PC-3 (cell line): ENCODE measurements at regions not wholly inside any gene's neighbourhood (a gene's known extent, or its start where the extent isn't known, plus 50 kb on each side); places are given as distances from the start of the nearest gene placed in this dataset.

ENCODE experiments used
- CTCF ChIP-seq: fragments of 300-600 bp; sonication (generic); conservative IDR thresholded peaks from 2 replicates; pipeline ENCODE4 v1.5.1; 2017; ENCODE audit warnings: antibody characterized with exemption, low read depth, mild to moderate bottlenecking, low read length
- EZH2 ChIP-seq: fragments of 300-600 bp; sonication (generic); IDR thresholded peaks from one replicate; pipeline ENCODE4 v1.6.1; 2017; ENCODE audit warnings: antibody characterized with exemption, mild to moderate bottlenecking, low read length; ENCODE audit not compliant: unreplicated experiment
- EZH2phosphoT487 ChIP-seq: fragments of 300-600 bp; sonication (generic); IDR thresholded peaks from 2 replicates; pipeline ENCODE4 v1.6.1; 2018; ENCODE audit warnings: mild to moderate bottlenecking, antibody characterized with exemption, low read length, borderline replicate concordance

DNA sequence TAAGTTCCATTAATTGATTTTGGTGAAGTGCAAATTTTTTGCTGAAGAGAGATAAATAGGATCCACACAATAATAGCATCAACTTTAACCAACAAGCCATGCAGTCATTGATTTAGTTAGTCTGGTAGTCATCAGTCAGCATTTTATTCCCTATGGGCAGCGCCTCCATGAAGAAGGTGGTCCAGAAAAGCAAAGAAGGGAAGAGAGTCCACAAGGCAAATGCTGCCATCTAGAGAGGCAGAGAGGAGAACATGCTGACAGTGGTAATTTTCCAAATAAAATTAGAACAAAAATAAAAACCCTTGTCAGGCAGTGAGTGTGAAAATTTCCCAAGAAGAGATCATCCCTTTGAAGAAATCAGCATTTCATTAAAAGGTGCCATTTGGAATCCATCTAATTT, 366.7 kb upstream of the FAM241A start:
- TF ChIP-seq CTCF: no peak; the same call in 1 of the 2 replicates
- no peak for TF ChIP-seq EZH2
- TF ChIP-seq EZH2phosphoT487: no peak
